HG03432 (cell line): ENCODE measurements at regions not wholly inside any gene's neighbourhood (a gene's known extent, or its start where the extent isn't known, plus 50 kb on each side); places are given as distances from the start of the nearest gene placed in this dataset.

Experiments used
- ATAC-seq: cut with Tn5 transposase; IDR thresholded peaks from one replicate; pipeline ENCODE4 v1.9.1; 2021; ENCODE audit warnings: mild to moderate bottlenecking, moderate library complexity; ENCODE audit not compliant: unreplicated experiment

- no peak for ATAC-seq
Observed at GRCh38 chr20:19807946-19808330, 49.9 kb downstream of the RIN2 start.

- no peak for ATAC-seq
Observed at GRCh38 chr20:19808498-19808897, 50.4 kb downstream of the RIN2 start.

- no peak for ATAC-seq
Observed at GRCh38 chr20:19809505-19809904, 51.4 kb downstream of the RIN2 start.

GRCh38 chr20:19811231-19811630 lies 53.2 kb downstream of the RIN2 start:
- no peak for ATAC-seq

- no peak for ATAC-seq
Observed at GRCh38 chr20:19812056-19812455, 54.0 kb downstream of the RIN2 start.

- ATAC-seq = no peak
Observed at GRCh38 chr20:19812696-19813095, 54.6 kb downstream of the RIN2 start.

- no peak for ATAC-seq
Observed at GRCh38 chr20:19813846-19814640, 56.0 kb downstream of the RIN2 start.

- no peak for ATAC-seq
Observed at GRCh38 chr20:19815553-19815991, 57.5 kb downstream of the RIN2 start.

- no peak for ATAC-seq
Observed at GRCh38 chr20:19816386-19816785, 58.3 kb downstream of the RIN2 start.

- no peak for ATAC-seq
Observed at GRCh38 chr20:19817017-19817416, 59.0 kb downstream of the RIN2 start.

- no peak for ATAC-seq
Observed at GRCh38 chr20:19819149-19819548, 61.1 kb downstream of the RIN2 start.

- no peak for ATAC-seq
Observed at GRCh38 chr20:19820555-19821211, 62.6 kb downstream of the RIN2 start.

- no peak for ATAC-seq
Observed at GRCh38 chr20:19821606-19822005, 63.5 kb downstream of the RIN2 start.

GRCh38 chr20:19823216-19823615 lies 65.2 kb downstream of the RIN2 start:
- no peak for ATAC-seq

GRCh38 chr20:19823971-19824370 lies 65.9 kb downstream of the RIN2 start:
- ATAC-seq = no peak

- ATAC-seq = no peak
Observed at GRCh38 chr20:19824861-19825260, 66.8 kb downstream of the RIN2 start.

GRCh38 chr20:19826179-19826914 lies 68.3 kb downstream of the RIN2 start:
- no peak for ATAC-seq

GRCh38 chr20:19827818-19828217 lies 69.8 kb downstream of the RIN2 start:
- ATAC-seq = no peak

GRCh38 chr20:19828232-19828631 lies 70.2 kb downstream of the RIN2 start:
- ATAC-seq = peak; percentile 94

- ATAC-seq = no peak
Observed at GRCh38 chr20:19830211-19830785, 72.2 kb downstream of the RIN2 start.

- no peak for ATAC-seq
Observed at GRCh38 chr20:19832875-19833274, 74.8 kb downstream of the RIN2 start.
